Esophagus mucosa (tissue), 1 donor: ENCODE measurements at regions not wholly inside any gene's neighbourhood (a gene's known extent, or its start where the extent isn't known, plus 50 kb on each side); places are given as distances from the start of the nearest gene placed in this dataset.

Experiments
- ATAC-seq: fragments of 200-7000 bp; cut with Tn5 transposase; one replicate; pipeline ENCODE4 v1.9.1; 2020
- donor health status: DM: yes; HTN: yes; CAD: no.

- ATAC-seq = no peak
Measured at GRCh38 chr12:59039005-59039404, 118.7 kb upstream of the LRIG3 start.

DNA sequence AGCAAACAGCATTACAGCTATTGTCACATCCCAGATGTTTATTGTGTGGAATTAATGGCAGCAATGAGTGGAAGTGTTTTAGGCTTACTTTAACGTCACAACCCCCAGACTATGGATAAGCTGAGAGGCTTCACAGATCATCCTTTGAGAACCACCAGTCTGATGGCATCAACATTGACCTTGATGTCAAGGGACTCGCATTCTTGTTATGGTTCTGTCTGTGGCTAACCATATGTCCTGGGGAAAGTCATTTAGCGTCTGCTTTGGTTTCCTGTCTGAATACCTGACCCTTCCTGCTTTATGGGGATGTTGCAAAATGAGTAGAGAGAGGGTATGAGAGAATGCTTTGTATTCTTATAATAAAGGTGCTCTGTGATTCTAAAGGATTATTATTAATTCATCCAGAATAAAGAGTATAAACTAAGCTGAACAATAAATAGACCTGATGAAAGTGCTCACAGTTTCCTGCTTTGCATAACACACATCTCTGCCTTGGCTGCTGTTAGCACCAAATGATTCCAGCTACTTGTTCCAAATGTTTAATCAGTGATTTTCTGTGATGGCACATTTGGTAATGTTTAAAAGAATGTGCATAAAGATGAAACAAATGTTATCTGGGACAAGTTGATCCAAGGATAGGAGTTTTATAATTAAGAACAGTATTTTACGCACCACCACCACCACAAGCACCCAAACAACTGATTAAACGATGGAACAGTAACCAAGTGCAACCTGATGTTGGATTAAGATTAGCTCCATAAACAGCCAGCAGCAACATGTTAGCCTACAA lies 116.9 kb upstream of the LRIG3 start:
- no peak for ATAC-seq

GRCh38 chr12:59036347-59036746 lies 116.0 kb upstream of the LRIG3 start:
- no peak for ATAC-seq

DNA sequence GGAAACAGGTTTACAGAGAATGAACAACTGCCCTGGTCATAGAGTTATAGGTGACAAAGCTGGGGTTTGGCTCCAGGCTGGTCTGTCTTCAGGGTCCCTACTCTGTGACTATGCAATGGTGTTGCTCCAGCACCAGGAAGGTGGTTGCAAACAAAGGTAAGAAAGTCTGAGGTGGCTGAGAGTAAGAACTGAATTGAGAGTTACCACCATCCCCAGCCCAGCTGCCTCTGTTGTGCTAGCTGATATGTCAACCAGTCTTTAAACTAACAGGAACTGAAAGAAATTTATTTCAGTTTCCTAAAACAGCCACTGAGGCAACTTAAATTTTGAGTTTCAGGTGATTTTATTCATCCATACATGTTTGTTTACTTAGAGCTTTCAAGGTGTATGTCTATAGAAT lies 111.0 kb upstream of the LRIG3 start:
- no peak for ATAC-seq

GRCh38 chr12:59030415-59030814 lies 110.1 kb upstream of the LRIG3 start:
- ATAC-seq = no peak

- peak; percentile 80 for ATAC-seq
Measured at GRCh38 chr12:59027199-59027598, 106.9 kb upstream of the LRIG3 start.

DNA sequence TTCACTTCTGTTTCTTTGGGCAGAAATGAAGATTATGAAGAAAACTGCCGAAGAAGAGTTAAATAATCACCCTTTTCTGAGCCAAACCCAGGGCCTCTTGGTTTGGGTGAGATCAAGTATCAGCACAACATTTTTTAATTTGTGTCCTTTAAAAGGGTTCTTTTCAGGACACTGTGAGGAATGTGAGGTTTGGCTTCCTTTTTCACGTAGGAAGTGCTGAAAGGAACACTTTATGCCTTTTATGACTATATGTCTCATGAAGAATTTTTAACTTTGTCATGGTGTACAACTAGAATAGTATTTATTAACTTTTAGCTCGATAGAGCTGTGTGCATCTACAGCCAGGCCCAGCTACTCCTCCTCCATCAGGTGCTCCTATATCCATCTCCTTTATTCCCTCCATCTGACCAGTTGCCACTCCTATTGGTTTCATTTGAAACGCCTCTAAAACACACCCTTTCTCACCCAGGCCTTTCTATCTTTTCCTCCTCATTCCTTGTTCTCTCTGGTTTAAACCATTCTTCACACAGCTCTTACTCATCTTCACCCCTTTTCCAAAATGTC lies 103.6 kb upstream of the LRIG3 start:
- ATAC-seq = no peak

DNA sequence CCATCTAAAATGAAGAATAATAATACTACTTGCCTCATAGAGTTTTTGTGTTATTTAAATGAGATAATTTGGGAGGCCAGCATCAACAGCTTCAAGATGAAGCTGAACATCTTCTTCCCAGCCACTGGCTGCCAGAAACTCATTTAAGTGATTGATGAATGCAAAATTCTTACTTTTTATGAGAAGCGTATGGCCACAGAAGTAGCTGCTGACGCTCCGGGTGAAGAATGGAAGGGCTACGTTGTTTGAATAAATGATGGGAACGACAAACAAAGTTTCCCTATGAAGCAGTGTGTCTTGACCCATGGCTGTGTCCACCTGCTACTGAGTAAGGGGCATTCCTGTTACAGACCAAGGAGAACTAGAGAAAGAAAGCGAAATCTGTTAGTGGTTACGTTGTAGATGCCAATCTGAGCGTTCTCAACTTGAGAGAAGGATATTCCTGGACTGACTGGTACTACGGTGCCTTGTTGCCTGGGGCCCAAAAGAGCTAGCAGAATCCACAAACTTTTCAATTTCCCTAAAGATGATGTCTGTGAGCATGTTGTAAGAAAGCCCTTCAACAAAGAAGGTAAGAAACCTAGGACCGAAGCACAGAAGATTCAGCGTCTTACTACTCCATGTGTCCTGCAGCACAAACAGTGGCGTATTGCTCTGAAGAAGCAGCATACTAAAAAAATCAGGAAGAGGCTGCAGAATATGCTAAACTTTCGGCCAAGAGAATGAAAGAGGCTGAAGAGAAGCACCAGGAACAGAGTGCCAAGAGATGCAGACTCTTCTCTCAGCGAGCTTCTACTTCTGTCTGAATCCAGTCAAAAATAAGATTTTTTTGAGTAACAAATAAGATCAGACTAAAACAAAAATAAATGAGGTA lies 100.0 kb upstream of the LRIG3 start:
- ATAC-seq = no peak

DNA sequence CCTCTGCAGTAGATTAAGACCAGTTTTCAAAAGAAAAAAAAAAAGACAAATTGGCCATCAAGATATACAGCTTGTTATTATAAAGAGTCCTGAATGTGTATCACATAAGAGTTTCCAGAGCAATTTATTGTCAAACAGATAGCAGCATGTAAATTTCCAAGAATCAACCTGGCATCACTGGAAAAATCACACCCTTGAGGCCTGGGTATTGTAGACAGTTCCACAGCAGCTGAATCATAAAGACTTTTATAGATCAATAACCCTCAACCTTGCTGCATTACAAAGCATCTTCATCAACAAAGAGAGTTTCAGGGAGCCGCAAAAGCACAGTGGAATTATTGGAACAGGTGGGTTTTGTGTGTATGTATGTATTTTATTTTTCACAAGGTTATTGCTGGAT lies 94.6 kb upstream of the LRIG3 start:
- no peak for ATAC-seq

- no peak for ATAC-seq
Measured at GRCh38 chr12:59010941-59011340, 90.6 kb upstream of the LRIG3 start.

- ATAC-seq = no peak
Measured at GRCh38 chr12:59010118-59010517, 89.8 kb upstream of the LRIG3 start.

DNA sequence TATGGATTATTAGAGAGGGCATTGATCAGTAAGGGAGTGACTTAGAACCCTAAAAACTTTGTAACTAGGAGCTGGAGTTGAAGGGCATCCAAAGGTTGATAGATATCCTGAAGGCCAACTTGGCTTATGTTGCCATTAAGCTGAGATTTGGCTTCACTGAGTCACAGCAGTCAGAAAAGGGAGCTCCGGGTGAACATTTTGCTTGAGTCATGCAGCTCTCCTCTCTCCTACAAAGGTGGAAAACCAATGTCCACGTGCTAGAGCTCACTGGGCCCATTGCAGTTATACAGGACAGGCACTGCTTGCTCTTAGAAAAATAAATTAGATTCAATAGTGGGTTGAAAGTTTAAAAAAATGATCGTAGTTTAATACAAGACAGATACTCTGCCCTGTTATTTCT lies 87.3 kb upstream of the LRIG3 start:
- peak; percentile 52 for ATAC-seq

GRCh38 chr12:59005193-59005955 lies 85.1 kb upstream of the LRIG3 start:
- no peak for ATAC-seq

DNA sequence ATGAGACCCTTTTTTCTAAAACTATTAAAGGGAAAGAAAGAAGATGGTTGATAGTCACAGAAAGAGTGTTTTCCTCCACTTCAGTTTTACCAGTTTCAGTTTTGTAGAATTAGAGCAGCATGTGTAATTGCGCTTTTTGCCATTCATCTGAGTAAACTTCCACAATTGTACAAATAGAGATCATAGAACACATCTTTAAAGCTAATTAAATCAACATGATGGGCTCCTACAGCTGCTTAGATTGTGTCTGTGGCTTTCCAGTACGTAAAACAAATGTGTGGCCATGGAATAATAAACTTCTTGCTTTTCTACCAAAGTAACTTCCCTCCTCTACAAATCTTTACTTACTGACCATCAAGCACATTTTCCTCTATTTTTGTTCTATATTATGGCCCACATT lies 84.2 kb upstream of the LRIG3 start:
- ATAC-seq = no peak

DNA sequence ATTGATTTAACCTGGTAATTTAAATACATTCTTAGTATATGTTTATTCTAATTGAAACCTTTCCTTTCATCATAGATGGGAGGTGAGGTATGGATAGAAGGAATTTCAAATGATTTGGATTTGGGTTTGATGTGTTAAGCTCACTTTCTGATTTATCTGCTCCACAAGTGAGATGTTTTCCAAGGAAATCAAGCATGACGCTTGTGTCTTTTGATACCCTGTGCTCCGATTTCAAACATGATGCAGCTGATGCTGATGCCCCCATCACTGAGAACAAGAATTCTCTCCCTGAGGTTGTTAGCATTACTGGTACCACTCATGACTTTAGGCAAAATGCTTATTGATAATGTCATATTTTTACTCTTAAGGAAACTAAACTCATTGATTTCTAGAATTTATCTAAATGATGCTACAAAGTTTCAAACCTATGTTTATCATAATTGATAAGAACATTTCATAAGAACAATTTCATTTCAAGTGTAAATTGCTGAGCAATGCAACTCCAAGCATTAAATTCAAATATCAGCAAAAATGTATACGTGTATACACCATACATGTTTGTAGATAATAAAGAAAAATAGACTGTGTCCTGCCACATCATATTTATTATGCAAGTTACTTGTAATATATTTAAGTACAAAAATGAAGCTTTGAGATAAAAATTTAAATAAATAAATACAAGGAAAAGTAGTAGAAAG lies 75.5 kb upstream of the LRIG3 start:
- ATAC-seq = no peak

- no peak for ATAC-seq
Measured at GRCh38 chr12:58988643-58989344, 68.5 kb upstream of the LRIG3 start.

DNA sequence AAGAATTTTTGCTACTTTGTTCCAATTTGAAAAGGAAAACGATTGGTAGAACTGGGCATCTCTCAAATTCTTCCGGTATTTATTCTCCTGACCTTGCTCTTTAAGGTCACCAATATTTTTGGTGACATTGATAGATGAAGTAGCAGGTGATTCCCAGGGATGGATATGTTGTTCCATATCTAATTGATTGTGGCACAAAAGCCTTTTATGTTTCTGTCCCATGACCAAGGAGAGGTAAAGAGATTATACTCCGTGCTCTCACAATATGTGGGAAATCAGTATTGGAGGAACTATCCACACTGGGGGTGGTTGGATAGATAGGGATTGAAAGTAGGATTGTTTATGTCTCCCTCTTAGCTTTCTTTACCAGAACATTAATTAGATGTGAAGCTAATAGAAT lies 61.7 kb upstream of the LRIG3 start:
- no peak for ATAC-seq

GRCh38 chr12:58980768-58981167 lies 60.5 kb upstream of the LRIG3 start:
- no peak for ATAC-seq

GRCh38 chr12:58978717-58979116 lies 58.4 kb upstream of the LRIG3 start:
- no peak for ATAC-seq

- ATAC-seq = no peak
Measured at GRCh38 chr12:58977476-58977875, 57.2 kb upstream of the LRIG3 start.

GRCh38 chr12:58976146-58976545 lies 55.8 kb upstream of the LRIG3 start:
- ATAC-seq = no peak
